Progenitor cell of endocrine pancreas (in vitro differentiated cells): ENCODE measurements at regions not wholly inside any gene's neighbourhood (a gene's known extent, or its start where the extent isn't known, plus 50 kb on each side); places are given as distances from the start of the nearest gene placed in this dataset.

Source experiments
- DNase-seq: peaks from one replicate; pipeline ENCODE4 v3.0.0; 2021; ENCODE audit warnings: low spot score; ENCODE audit not compliant: unreplicated experiment
- H3K27ac Mint-ChIP-seq: 2 replicates; pipeline ENCODE4 v1.8.0; 2021; ENCODE audit warnings: mild to moderate bottlenecking, moderate library complexity, mixed read lengths
- H3K27me3 Mint-ChIP-seq: 2 replicates; pipeline ENCODE4 v1.8.0; 2021; ENCODE audit warnings: mixed read lengths
- H3K36me3 Mint-ChIP-seq: 2 replicates; pipeline ENCODE4 v1.8.0; 2022; ENCODE audit warnings: mixed read lengths; ENCODE audit not compliant: insufficient read depth
- H3K4me1 Mint-ChIP-seq: 2 replicates; pipeline ENCODE4 v1.8.0; 2021; ENCODE audit warnings: low read depth, mixed read lengths
- H3K4me3 Mint-ChIP-seq: 2 replicates; pipeline ENCODE4 v1.8.0; 2021; ENCODE audit warnings: low read depth, mild to moderate bottlenecking, moderate library complexity, mixed read lengths
- H3K9me3 Mint-ChIP-seq: 2 replicates; pipeline ENCODE4 v1.8.0; 2021; ENCODE audit warnings: low read depth, mixed read lengths
- CTCF ChIP-seq: fragments of 200-600 bp; sonication (generic); IDR thresholded peaks from one replicate; pipeline ENCODE4 v1.5.0; 2021; ENCODE audit warnings: antibody characterized with exemption, mild to moderate bottlenecking; ENCODE audit not compliant: unreplicated experiment

GRCh38 chr4:59837751-59838150 lies 1362.4 kb upstream of the ADGRL3 start:
- no peak for TF ChIP-seq CTCF
- Mint-ChIP-seq H3K36me3 (no peaks in the 10 kb centered on the region), H3K4me1 (peaks cover 8% of the 10 kb centered on the region), H3K4me3 (no peak overlapping the region), H3K27ac (no peak overlapping the region), H3K27me3 (no peaks in the 10 kb centered on the region), H3K9me3 (no peaks in the 10 kb centered on the region)
- DNase-seq: no peak

- Mint-ChIP-seq H3K4me1 (peaks cover 8% of the 10 kb centered on the region), H3K4me3 (no peak overlapping the region), H3K27ac (no peak overlapping the region), H3K36me3 (no peaks in the 10 kb centered on the region), H3K27me3 (no peaks in the 10 kb centered on the region), H3K9me3 (no peaks in the 10 kb centered on the region)
- no peak for TF ChIP-seq CTCF
- DNase-seq: no peak
Measured at GRCh38 chr4:59838236-59838635, 1361.9 kb upstream of the ADGRL3 start.

GRCh38 chr4:59841698-59842097 lies 1358.4 kb upstream of the ADGRL3 start:
- Mint-ChIP-seq H3K27me3 (no peaks in the 10 kb centered on the region), H3K27ac (no peak overlapping the region), H3K9me3 (peaks cover 21% of the 10 kb centered on the region), H3K4me3 (no peak overlapping the region), H3K36me3 (no peaks in the 10 kb centered on the region), H3K4me1 (peaks cover 8% of the 10 kb centered on the region)
- no peak for DNase-seq
- TF ChIP-seq CTCF: no peak

GRCh38 chr4:59848457-59848856 lies 1351.7 kb upstream of the ADGRL3 start:
- no peak overlapping the region for H3K27ac Mint-ChIP-seq
- no peaks in the 10 kb centered on the region for H3K4me1 Mint-ChIP-seq
- H3K36me3 Mint-ChIP-seq: no peaks in the 10 kb centered on the region
- DNase-seq: no peak
- H3K4me3 Mint-ChIP-seq: no peak overlapping the region
- no peak for TF ChIP-seq CTCF
- H3K27me3 Mint-ChIP-seq: no peaks in the 10 kb centered on the region
- peaks cover 21% of the 10 kb centered on the region for H3K9me3 Mint-ChIP-seq

- no peak for DNase-seq
- Mint-ChIP-seq H3K4me3 (no peak overlapping the region), H3K27me3 (no peaks in the 10 kb centered on the region), H3K9me3 (no peaks in the 10 kb centered on the region), H3K36me3 (no peaks in the 10 kb centered on the region), H3K4me1 (no peaks in the 10 kb centered on the region), H3K27ac (no peak overlapping the region)
- no peak for TF ChIP-seq CTCF
Measured at GRCh38 chr4:59855630-59856352, 1344.3 kb upstream of the ADGRL3 start.
